HuH-7.5 (cell line): ENCODE measurements at regions not wholly inside any gene's neighbourhood (a gene's known extent, or its start where the extent isn't known, plus 50 kb on each side); places are given as distances from the start of the nearest gene placed in this dataset.

Source experiments
- DNase-seq: peaks from one replicate; pipeline ENCODE4 v3.0.0; 2011; ENCODE audit warnings: low spot score

DNA sequence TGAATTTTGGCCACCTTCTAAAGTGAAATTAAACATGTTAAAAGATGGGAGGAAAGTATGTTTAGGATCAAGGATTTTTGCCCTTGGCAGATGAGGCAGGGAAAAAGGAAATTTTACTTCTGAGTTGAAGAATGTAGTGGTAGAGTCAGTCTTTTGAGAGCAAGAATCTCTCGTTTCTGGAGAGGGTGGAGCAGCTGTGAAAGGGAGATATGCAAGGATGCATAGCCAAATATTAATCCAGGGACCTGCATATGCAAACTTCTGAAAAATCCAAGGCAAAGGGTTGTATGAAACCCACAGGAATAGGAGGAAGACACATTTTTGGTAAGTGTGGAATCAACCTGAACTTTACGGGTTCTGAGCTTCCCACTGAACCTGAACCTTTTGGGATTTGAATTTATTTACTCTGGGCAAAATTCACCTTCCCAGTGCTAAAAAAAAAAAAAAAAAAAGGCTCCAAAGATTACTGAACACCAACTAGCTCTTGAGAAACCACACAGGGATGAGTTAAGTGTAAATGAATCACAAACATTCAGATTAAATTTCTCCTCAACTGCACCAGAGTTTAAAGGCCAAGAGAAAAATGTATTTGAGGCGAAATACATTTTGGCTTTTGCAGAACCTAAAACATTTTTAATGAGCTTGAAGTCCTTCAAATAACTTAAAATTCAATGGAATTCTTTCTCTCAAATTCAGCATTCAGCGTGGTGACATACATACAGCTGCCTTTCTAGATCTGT is 187.1 kb upstream of the CDKN3 start:
- no peak for DNase-seq

DNA sequence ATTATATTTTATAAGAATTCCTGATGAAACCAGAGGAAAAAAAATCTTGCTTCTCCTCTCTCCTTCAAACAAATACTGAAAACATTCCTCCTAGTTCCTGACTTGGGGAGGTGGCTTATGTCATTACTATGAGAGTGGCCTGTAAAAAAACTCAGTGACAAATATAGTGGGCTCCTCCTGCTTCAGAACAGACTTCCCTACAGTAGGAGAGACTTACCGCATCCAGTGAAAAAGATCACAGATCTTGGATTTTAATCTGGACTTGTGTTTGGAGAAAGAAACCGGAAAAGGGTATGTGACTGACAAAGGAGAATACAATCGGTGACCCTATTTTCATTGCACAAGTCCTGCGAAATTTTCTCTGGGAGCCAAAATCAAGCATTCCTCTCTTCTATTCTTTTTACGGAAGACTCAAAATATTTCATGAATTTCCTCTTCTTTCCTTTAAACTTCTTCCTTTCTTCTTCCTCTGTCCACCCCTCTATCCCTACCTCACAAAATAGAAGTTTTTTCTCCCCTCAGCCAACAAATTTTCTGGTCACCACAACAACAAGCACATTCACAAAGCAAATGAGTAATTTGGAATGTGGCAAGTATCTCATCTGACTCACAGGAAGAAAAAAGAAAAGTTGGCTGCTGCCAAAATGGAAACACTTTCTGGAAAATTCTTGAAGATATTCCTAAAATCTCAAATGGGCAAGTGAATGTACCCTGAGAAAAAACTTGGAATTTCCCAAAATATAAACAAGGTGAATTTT is 185.1 kb upstream of the CDKN3 start:
- no peak for DNase-seq

DNA sequence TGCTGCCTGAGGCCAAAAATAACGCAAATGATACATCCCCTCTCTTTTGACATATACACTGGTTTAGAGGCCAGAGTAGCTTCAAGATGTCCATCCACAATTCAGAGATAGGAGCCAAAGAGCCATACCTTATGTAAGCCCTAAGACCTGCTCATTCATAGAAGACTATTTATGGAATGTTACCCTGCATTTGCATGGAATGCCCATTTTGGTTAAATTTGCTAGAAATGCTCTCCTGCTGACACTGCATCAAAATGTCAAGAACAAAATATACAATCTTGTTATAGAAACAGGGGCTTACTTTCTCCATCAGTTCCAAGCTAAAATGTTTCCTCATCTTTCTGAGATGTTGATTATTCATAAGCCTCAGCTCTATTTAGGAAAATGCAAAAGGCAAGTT is 183.3 kb upstream of the CDKN3 start:
- DNase-seq = no peak

DNA sequence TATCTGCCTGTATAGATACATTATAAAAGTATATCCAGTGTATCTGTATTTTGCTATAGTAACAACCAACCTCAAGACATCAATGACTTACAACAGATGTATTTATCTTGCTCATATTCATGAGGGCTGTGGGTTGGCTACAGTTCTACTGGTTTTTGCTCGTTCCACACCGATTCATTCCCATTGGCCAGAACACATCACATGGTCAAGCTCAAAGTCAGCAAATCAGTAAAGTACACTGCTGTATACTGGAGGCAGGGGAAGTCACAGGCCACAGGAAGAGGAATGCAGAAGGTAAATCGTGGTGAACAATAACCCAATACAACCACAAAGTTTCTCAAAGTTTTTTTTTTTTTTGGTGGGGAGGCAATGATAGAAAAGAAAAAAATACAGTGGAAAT is 180.0 kb upstream of the CDKN3 start:
- DNase-seq = no peak

DNA sequence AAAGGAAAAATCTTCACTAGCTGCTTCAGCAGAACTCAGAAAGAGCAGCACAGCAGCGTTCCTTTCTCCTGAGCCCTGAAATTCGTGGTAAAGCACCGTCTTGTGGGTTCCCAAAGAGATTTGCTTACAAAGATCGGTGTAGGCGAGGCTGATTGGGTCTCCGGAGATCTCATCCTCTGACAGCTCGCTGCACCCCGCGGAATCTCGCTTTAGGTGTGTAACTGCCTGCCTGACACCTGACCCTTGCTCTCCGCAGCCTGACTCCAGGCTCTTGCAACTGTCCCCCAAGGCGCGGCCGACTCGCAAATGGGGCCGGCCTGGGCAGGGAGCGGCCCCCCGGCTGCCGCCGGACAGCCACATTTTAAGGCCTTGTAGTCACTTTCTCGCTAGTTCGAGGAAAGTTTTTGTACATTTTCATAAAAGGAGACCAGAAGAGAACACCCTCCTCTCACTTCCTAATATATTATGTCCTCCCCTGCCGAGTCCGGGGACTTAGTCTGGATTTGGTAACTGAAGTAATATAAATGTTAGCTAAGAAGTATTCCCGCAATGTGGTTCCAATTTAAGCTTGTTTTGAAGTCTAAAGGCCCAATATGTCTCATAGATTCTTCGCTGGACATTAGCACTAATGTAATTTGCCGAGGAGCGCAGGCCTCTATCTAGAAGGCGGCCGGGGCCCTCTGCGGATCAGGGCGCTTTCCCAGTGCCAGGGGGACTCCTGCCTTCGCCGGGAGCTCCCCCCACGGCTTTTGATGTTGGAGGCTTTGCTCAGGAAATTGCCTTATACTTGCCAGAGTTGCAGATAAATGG is 177.3 kb upstream of the CDKN3 start:
- DNase-seq = no peak

DNA sequence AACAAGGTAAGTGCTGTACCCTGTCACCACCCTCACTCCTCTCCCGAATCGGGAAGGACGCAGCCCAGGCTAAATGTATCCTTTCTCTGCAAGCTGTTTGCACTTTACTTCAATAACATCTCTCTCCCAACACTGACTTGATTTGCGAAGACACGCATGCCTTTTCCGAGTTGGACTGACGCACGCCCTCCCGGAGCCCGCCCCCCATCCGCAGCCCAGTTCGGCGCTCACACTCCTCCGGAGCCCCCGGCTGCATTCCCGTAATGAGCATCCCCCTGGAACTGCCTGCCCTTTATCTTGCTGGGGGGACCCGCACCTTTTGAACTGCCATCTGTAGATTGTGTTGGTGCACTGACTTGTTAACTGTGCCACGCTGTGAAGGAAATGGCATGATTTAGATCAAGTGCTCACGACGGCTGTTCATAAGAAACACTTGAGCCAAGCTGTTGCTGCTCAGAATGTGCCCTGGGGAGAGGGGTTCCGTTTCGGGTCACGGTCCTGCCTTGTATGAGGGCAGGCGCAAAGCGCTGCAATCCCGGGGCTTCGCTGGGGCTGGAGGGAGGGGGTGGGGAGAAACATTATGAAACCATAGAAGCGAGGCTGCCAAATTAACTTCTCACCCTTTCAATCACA is 176.6 kb upstream of the CDKN3 start:
- no peak for DNase-seq

DNA sequence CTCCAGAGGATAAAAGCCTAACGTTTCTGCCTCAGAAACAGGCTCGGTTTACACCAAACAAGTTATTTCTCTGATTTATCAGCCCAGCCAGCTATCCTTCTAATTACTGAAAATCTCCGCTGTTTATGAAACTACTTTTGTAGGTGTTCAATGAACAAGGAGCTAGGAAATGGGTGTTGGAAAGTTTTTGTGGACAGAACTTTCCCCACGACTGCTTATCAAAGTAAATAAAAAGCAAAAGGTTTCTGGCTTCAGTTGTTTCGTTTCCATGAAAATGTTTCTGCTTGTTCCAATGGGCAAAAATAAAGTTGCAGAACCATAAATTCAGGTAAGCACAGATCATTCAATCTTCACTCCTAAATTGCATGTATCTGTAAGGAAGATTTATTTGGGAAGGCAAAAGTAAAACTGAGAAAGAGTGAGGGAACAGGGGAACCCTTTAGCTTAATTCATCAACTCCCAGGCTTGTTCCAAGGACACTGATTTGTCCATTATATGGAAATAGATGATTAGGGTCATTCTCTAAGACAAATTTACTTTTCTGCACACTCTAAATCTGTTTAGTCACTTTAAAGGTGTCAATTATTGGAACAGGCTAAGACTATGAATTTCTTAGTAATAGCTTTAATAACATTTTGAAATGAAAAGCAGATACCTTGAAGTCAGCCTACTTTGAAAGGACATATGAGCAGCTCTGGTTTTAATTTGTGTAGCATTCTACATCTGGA is 175.9 kb upstream of the CDKN3 start:
- DNase-seq = no peak

DNA sequence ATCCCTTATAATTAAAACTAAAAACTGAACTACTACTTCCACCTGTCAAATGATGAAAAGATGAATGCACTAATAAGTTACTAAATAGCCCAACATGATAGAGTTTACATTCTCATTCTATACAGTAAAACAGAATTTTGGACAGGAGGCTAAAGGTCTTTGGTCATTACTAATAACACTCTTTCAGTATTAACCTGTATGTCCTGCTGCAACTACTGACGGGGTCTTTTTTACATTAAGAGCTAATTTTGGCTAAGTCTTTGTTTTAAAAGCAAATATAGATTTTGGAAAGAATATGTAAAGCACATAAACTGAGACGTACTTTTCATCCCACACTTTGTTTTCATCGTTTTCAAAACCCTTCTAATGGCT is 175.4 kb upstream of the CDKN3 start:
- no peak for DNase-seq

DNA sequence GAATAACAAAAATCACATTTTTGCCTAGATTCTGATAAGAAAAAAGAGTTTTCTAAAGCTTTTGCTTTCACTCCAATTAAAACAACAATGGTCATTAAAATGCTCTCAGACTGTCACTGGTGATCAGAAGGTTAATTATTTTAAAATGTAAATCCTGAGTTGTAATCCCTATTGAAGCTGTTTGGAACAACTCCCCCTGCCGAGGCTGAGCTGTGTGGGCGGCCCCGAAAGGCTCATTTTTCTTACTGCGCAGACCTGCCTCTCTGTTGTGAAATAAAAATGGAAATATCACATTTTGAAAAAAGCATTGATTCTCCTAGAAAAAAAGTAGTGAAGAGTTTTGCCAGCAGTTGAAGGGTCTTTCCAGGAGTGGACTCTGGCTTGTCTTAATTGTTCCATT is 174.8 kb upstream of the CDKN3 start:
- no peak for DNase-seq

DNA sequence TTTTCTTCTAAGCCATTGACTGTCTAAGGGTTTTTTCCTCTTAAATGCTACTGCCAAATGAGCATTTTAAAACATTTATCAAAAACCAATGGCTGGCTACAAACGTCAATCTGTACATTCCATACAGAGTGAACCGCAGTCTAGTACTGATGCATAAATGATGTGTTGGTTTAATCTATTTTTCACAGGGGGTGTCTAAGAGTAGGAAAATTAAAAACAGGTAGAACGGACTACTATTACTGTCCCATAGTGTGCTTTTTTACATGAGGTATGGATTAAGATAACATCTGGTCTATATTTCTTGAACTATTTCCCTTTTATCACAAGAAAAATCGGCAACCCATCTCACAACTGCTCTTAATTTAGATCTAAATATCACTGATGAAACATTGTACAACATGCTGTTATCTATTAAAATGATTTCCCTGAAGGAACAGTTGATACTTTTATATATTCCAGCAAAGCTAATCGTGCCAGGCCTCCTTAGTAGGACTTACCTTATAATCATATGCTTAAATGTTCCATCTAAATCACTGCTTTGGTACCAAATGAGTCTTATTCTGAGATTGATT is 172.9 kb upstream of the CDKN3 start:
- no peak for DNase-seq

DNA sequence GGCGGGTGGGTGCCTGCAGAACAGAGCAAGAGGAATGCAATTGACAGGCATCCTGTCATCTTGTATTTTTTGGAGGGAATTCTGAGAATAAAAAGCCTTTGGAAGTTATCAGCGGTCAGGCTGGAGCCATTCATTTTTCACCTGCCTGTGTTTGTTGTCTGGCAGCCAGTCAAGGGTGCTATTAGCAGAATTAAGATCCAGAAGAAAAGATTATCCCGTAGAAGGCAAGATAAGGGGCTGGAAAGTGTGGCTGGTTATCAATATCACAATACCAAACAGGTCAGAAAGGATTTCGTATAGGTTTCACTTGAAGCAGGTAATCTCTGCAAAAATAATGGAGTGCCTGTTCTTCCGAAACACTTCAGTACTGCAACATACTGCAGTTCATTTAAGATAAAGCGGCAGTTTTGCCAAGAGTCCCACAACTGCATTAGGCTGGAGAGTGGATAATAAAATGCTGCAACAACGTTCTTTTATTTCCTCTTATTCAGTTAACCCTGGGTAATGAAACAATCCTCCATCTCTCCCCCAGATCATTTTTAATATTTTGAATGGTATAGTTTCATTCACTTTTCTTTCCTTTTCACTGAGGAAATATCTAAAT is 171.2 kb upstream of the CDKN3 start:
- DNase-seq = no peak

DNA sequence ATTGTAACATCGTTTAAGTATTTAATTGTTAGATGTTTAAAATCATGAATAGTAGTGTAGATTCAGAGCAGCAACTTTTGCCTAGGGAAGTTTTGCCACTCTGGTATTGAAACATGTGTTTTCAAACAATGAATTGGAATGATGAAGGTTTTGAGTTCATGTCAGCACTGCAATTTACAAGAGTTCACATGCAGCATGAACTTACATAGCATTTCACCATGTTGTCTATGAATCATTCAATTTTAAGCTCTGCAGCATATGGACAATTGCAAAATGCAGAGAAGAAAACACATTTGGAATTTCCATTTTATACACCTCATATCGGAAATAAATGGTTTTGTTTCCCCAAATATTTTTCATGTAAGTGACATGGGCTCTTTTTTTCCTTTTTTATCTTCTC is 170.7 kb upstream of the CDKN3 start:
- no peak for DNase-seq

DNA sequence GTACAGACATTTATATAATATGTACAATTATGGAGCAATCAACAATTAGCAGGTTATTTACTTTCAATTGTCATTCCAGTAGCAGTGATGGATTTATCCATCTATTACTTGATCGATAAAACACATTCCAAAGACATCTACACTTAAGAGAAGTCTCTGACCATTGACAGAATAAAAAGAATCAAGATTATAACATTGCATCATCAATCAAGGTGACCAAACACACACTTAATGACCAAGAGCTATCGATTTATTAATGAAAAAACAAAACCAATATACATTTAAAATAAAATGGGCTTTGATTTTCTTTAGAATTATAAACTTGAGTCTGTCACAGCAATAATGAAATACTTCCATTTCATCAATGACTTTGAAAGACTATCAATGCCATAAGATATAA is 170.2 kb upstream of the CDKN3 start:
- no peak for DNase-seq

DNA sequence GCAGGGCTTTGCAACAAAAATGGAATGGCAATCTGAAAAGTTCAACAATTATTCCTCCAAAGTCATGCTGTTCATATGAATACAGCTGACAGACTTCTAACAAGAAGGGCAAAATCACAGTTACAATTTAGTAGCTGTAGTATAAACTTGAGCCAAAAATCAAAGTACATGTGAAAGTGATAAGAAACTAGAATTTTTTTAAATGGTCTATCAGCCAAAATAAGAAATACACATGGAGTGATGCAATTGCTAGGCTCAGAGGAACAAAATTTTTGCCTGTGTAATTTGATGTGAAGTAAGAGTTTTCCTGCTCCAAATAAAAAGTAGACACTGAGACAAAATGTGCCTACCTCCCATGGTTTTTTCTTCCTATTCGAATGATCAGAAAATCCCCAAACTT is 167.7 kb upstream of the CDKN3 start:
- no peak for DNase-seq

DNA sequence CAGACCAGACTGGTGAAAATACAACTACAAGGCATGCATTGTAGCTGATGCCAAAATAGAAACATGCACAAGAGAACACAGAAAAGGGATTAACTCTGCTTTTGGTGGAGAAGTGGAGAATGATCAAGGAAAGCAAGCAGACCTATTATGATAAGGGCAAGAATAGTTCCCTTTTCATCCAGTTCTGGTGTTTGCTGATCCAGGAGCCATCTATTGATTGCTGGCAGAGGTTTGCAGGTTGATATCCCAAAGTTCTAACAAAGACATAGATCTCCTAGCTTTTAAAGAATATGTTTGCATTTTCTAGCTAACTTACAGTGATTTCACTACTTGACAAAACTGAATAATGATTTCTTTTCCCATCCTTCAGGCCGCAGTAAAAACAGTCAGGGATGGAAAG is 166.2 kb upstream of the CDKN3 start:
- DNase-seq = no peak

DNA sequence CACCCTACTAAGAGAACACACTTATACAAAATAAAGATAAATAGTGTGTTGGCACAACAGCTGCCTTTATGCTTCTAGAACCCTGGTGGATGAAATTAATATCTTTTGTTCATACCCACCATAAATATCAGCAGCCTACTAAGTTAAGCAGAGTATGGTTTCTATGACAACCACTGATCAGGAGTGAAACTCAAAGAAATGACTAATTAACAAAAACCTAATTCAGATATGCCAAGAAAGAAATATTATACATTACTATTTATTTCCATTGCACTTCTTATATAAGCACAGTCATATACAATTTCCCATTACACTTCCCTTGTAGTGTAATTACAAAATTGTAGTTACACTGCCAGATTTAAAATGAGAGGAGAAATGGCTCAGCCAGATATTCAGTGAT is 164.1 kb upstream of the CDKN3 start:
- no peak for DNase-seq

DNA sequence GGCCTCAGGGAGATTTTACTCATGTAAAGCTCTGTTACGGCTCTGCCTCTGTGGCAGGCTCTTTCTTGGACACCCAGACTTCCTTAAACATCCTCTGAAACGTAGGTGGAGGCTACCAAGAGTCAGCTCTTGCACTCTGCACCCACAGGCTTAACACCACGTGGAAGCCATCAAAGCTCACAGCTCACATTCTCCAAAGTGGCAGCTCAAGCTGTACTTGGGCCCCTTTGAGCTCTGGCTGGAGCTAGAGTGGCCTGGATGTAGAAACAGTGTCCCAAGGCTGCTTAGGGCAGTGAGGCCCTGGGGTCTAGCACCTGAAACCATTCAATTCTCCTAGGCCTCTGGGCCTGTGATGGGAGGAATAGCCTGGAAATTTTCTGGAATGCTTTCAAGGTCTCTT is 155.3 kb upstream of the CDKN3 start:
- no peak for DNase-seq

DNA sequence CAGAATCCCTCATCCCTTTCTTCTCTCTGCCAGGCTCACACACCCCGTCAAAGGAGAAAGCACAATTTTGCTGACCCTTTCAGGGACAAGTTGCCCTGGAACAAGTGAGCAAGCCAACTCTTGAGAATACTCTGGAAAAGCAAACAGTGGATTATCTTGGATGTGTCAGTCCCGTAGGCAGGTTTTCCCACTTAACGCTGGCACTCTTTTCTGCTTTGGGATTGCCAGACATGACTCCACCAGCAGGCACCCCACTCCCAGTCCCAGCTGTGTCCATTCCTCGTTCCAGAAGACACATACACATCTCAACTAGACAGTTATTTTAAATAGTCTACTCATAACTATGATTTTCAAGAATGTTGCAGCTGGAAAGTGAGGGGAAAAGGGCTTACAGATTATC is 145.5 kb upstream of the CDKN3 start:
- DNase-seq = no peak

DNA sequence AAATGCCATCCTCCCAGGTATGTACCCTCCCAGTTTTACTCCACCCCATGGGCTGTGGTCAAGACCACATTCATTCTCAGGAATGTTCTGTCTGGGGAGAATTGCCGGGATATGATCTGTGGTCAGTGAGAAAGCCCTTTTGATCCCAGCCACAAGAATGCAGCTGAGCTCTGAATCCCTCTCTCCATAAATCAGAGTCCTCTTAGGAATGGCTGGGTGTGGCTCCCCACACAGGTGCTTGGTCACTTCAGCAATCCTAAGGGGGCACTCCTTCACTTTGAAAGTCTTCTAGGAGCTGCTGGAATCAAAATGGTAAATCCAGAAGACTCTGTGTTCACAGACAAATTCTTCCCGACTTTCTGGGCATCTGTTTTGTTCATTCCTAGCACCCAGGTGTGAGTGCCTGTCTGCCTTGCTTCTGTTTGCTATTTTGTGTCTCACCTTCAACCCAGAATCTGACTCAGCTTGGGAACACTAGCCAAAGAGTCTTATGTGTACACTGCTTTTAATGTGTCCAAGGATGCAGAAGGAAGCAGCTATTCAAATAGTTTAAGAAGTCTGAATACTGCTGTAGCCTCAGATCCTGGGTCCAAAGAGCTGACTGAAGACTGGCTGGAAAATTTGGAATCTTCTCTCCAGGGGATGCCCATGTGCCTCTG is 144.6 kb upstream of the CDKN3 start:
- no peak for DNase-seq

DNA sequence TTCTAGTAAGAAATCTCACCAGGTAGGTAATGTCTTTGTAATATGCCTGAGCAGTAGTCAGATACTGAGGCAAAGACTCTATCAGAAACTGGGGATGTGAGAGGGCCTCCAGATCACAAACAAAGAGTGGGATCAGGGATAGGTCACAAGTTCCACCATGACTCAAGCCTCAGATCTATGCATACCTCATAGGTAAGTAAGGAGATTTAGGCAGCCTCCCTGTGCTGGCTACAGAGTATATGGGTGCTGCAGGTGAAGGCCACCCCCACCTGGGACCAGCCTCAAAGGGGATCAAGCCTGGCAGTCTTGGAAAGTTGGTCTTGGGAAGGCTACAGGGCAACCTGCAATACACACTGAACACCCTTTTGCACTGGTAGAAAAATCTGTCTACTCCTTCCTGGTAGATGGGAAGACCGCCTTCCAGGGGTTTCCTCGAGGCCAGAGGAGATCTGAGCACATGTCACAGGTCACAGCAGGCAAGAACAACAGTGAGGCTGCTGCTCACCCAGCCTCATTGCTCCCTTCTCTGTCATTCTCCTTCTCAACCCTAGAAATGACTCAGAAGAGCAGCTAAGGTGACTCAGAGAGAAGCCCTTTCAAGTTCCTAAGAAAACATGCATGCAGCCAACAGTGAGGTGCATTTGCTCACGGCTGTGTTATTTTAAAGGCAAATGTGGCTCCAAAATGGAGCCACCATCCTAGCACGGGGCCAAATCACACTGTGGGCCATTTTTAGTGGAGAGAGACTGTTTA is 143.4 kb upstream of the CDKN3 start:
- no peak for DNase-seq
